HepG2 (cell line): ENCODE measurements at regions not wholly inside any gene's neighbourhood (a gene's known extent, or its start where the extent isn't known, plus 50 kb on each side); places are given as distances from the start of the nearest gene placed in this dataset.

Experiments used
- ATAC-seq: fragments of 200-7000 bp; cut with Tn5 transposase; 3 replicates; pipeline ENCODE4 v1.9.1; 2020; ENCODE audit warnings: mild to moderate bottlenecking, moderate library complexity
- BruUV-seq: library from RNA; stranded (reverse); fragments of 400-500 nt; replicated peaks from 2 replicates; lab custom pipeline; 2021; lab: Mats Ljungman, UMichigan
- CTCF ChIA-PET: fragments of 300-600 bp; formaldehyde crosslinking; extraction: SDS; loops from one replicate; lab custom pipeline; 2021; ENCODE audit warnings: low total read pairs, inconsistent platforms, low intra/inter-chr PET ratio; lab: Yijun Ruan, JAX
- POLR2A ChIA-PET: fragments of 350-600 bp; sonication (Branson Sonifier 250); formaldehyde crosslinking; loops from one replicate; lab custom pipeline; 2020; ENCODE audit warnings: antibody characterized with exemption, inconsistent platforms; lab: Yijun Ruan, JAX
- DNase-seq: peaks from one replicate; pipeline ENCODE4 v3.0.0-alpha.2; 2015; ENCODE audit warnings: low spot score
- FAIRE-seq: peaks from 3 replicates; lab custom pipeline; 2011; peaks lifted over from hg19 to GRCh38; lab: Jason Lieb, UNC
- H2AFZ ChIP-seq: one replicate; pipeline ENCODE4 v1.6.1; 2011; ENCODE audit warnings: low read length, inconsistent platforms
- H3K27ac ChIP-seq: fragments of 300-600 bp; 3 replicates; pipeline ENCODE4 v1.8.0; 2011; ENCODE audit warnings: mixed run types, mild to moderate bottlenecking, mixed read lengths, low read length, inconsistent platforms; ENCODE audit not compliant: insufficient read depth; ENCODE audit errors: extremely low read length
- H3K27me3 ChIP-seq, 2 experiments: fragments of 200-600 bp in 1 of 2; 2 replicates in 1 of 2; 3 replicates in 1 of 2; pipeline versions ENCODE4 v1.6.0 to v1.8.0; 2011; ENCODE audit warnings: low read length in 2 of 2, mild to moderate bottlenecking in 2 of 2, moderate library complexity in 2 of 2, inconsistent platforms in 1 of 2; ENCODE audit not compliant: insufficient read depth in 2 of 2, control insufficient read depth in 1 of 2
- H3K36me3 ChIP-seq, 2 experiments: fragments of 200-600 bp in 1 of 2; replicated peaks in 1 of 2; 2 replicates in 1 of 2; 3 replicates in 1 of 2; pipeline versions ENCODE4 v1.5.1 to v1.8.0; 2011; ENCODE audit warnings: low read length in 2 of 2, inconsistent platforms in 1 of 2; ENCODE audit not compliant: insufficient read depth in 2 of 2, control insufficient read depth in 1 of 2
- H3K4me1 ChIP-seq: 2 replicates; pipeline ENCODE4 v1.5.1; 2012; ENCODE audit warnings: low read length, inconsistent platforms; ENCODE audit not compliant: insufficient read depth
- H3K4me2 ChIP-seq: 2 replicates; pipeline ENCODE4 v1.6.0; 2011; ENCODE audit warnings: low read depth, low read length, inconsistent platforms
- H3K4me3 ChIP-seq, 3 experiments: fragments of 200-600 bp in 1 of 3; sonication (generic), shearing (Covaris generic) in 1 of 3; replicated peaks in 1 of 3; 2 replicates each; pipeline ENCODE4 v1.5.1; 2011 to 2016; ENCODE audit warnings: low read length in 3 of 3, inconsistent platforms in 2 of 3, low read depth in 2 of 3, mild to moderate bottlenecking in 2 of 3, control low read depth in 1 of 3, mixed read lengths in 1 of 3; ENCODE audit not compliant: insufficient read depth in 1 of 3
- H3K79me2 ChIP-seq: one replicate; pipeline ENCODE4 v1.6.1; 2011; ENCODE audit warnings: low read length, inconsistent platforms; ENCODE audit not compliant: insufficient read depth
- H3K9ac ChIP-seq: 2 replicates; pipeline ENCODE4 v1.6.0; 2011; ENCODE audit warnings: mild to moderate bottlenecking, low read depth, low read length, inconsistent platforms; ENCODE audit not compliant: insufficient read depth
- H3K9me3 ChIP-seq: 2 replicates; pipeline ENCODE4 v1.5.1; 2012; ENCODE audit warnings: mild to moderate bottlenecking, low read length
- H4K20me1 ChIP-seq: 2 replicates; pipeline ENCODE4 v1.6.0; 2011; ENCODE audit warnings: inconsistent platforms, mild to moderate bottlenecking, low read length, moderate library complexity; ENCODE audit not compliant: insufficient read depth
- ADNP ChIP-seq: sonication (generic); formaldehyde crosslinking; IDR thresholded peaks from 2 replicates; pipeline ENCODE4 v1.4.0; 2020; ENCODE audit warnings: missing genetic modification reagents
- ARNT ChIP-seq: fragments of 450-650 bp; IDR thresholded peaks from 2 replicates; pipeline ENCODE4 v1.6.1; 2017
- BORCS8-MEF2B ChIP-seq: sonication (generic); formaldehyde crosslinking; IDR thresholded peaks from 2 replicates; pipeline ENCODE4 v1.8.0; 2022; ENCODE audit warnings: mild to moderate bottlenecking, missing genetic modification reagents
- FIP1L1 ChIP-seq: fragments of 200-400 bp; formaldehyde crosslinking; IDR thresholded peaks from 2 replicates; pipeline ENCODE4 v1.6.1; 2018; ENCODE audit warnings: low read depth, mild to moderate bottlenecking, low read length, moderate library complexity, borderline replicate concordance; ENCODE audit not compliant: insufficient read depth
- KLF12 ChIP-seq: sonication (generic); formaldehyde crosslinking; IDR thresholded peaks from 2 replicates; pipeline ENCODE4 v1.4.0; 2020; ENCODE audit warnings: missing genetic modification reagents, borderline replicate concordance
- KMT2A ChIP-seq: sonication (generic); formaldehyde crosslinking; IDR thresholded peaks from 2 replicates; pipeline ENCODE4 v1.4.0; 2020; ENCODE audit warnings: missing genetic modification reagents
- MIER3 ChIP-seq: IDR thresholded peaks from 2 replicates; pipeline ENCODE4 v1.6.1; 2016; ENCODE audit warnings: missing compliant biosample characterization, borderline replicate concordance
- MLXIP ChIP-seq: sonication (generic); formaldehyde crosslinking; IDR thresholded peaks from 2 replicates; pipeline ENCODE4 v1.9.0; 2021; ENCODE audit warnings: missing genetic modification reagents, borderline replicate concordance
- SIX4 ChIP-seq: sonication (generic); formaldehyde crosslinking; IDR thresholded peaks from 2 replicates; pipeline ENCODE4 v1.4.0; 2020; ENCODE audit warnings: missing genetic modification reagents
- THAP11 ChIP-seq: IDR thresholded peaks from 2 replicates; pipeline ENCODE4 v1.6.1; 2016; ENCODE audit warnings: missing biosample characterization, missing genetic modification reagents
- ZHX2 ChIP-seq, 2 experiments: sonication (generic) in 1 of 2; formaldehyde crosslinking in 1 of 2; IDR thresholded peaks; 2 replicates each; pipeline versions ENCODE4 v1.6.1 to v1.9.0; 2014 to 2022; ENCODE audit warnings: antibody characterized with exemption in 1 of 2, borderline replicate concordance in 1 of 2, inconsistent platforms in 1 of 2, low read depth in 1 of 2, missing genetic modification reagents in 1 of 2
- ZNF138 ChIP-seq: sonication (generic); formaldehyde crosslinking; IDR thresholded peaks from 2 replicates; pipeline ENCODE4 v1.5.0; 2020; ENCODE audit warnings: mild to moderate bottlenecking, low read depth, missing genetic modification reagents
- ZNF530 ChIP-seq: sonication (generic); formaldehyde crosslinking; IDR thresholded peaks from 2 replicates; pipeline ENCODE4 v1.5.0; 2020; ENCODE audit warnings: low read depth, mild to moderate bottlenecking, missing genetic modification reagents
- ZNF879 ChIP-seq: sonication (generic); formaldehyde crosslinking; IDR thresholded peaks from 2 replicates; pipeline ENCODE4 v1.8.1; 2023; ENCODE audit warnings: missing genetic modification reagents
- WGBS: methylation state at CpG from one replicate; pipeline ENCODE4 v1.1.6; 2017; ENCODE audit warnings: low lambda C conversion rate; 5-methylcytosine and 5-hydroxymethylcytosine counted together
- in situ Hi-C: cut with HindIII; loops from 2 replicates; pipeline ENCODE4 v1.10.0; 2017; ENCODE audit warnings: low pct_unique_long_range_greater_than_20kb; ENCODE audit not compliant: extremely low pct_ligation_motif_present
- intact Hi-C: fragments of 100-400 bp; cut with micrococcal nuclease; formaldehyde crosslinking; loops from one replicate; pipeline ENCODE4 v1.10.0; 2022; ENCODE audit not compliant: unreplicated experiment
- TF ChIP-seq, protein P1 (sequence below): sonication (generic); formaldehyde crosslinking; IDR thresholded peaks from 2 replicates; pipeline ENCODE4 v1.5.1; 2020; ENCODE audit warnings: missing genetic modification reagents, mild to moderate bottlenecking, borderline replicate concordance

GRCh38 chr4:156583265-156583664 lies 388.3 kb downstream of the PDGFC start:
- FAIRE-seq (no peak), DNase-seq (no peak), ATAC-seq (no peak)
- Histone ChIP-seq H4K20me1 (no peaks in the 10 kb centered on the region), H3K79me2 (no peaks in the 10 kb centered on the region), H3K9me3 (no peaks in the 10 kb centered on the region), H3K36me3 (no peaks in the 10 kb centered on the region), H3K4me3 (no peak overlapping the region), H3K27ac (no peak overlapping the region), H3K4me2 (no peak overlapping the region), H3K4me1 (no peaks in the 10 kb centered on the region), H3K27me3 (no peaks in the 10 kb centered on the region), H3K9ac (no peak overlapping the region), H2AFZ (no peak overlapping the region)
- POLR2A ChIA-PET, result no interaction called here
- no TSS peak for BruUV-seq
- WGBS, result 9% methylated on average over 2 of the region's 2 CpGs
- intact Hi-C loops, result no loop called here
- CTCF ChIA-PET, result no interaction called here
- in situ Hi-C loops, result no loop called here
- TF ChIP-seq BORCS8-MEF2B (CRISPR knock-in tag) (no peak), ZHX2 (IDR thresholded peaks at IDR 0.05; ENCODE audit: low read depth) (no peak), ZHX2 (CRISPR knock-in tag; IDR thresholded peaks at IDR 0.05; ENCODE audit: borderline replicate concordance) (no peak), SIX4 (CRISPR knock-in tag) (no peak), KLF12 (CRISPR knock-in tag) (no peak), KMT2A (CRISPR knock-in tag) (no peak), ZNF879 (CRISPR knock-in tag) (no peak), ZNF138 (CRISPR knock-in tag) (no peak), FIP1L1 (no peak), MIER3 (no peak), ZNF530 (no peak), ARNT (no peak), THAP11 (CRISPR knock-in tag) (no peak), ADNP (CRISPR knock-in tag) (no peak), MLXIP (CRISPR knock-in tag) (no peak)
- TF ChIP-seq, protein P1, sequence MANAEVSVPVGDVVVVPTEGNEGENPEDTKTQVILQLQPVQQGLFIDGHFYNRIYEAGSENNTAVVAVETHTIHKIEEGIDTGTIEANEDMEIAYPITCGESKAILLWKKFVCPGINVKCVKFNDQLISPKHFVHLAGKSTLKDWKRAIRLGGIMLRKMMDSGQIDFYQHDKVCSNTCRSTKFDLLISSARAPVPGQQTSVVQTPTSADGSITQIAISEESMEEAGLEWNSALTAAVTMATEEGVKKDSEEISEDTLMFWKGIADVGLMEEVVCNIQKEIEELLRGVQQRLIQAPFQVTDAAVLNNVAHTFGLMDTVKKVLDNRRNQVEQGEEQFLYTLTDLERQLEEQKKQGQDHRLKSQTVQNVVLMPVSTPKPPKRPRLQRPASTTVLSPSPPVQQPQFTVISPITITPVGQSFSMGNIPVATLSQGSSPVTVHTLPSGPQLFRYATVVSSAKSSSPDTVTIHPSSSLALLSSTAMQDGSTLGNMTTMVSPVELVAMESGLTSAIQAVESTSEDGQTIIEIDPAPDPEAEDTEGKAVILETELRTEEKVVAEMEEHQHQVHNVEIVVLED (CRISPR knock-in tag), result no peak
